H1 (cell line): ENCODE measurements at regions not wholly inside any gene's neighbourhood (a gene's known extent, or its start where the extent isn't known, plus 50 kb on each side); places are given as distances from the start of the nearest gene placed in this dataset.

Experiments
- BRCA1 ChIP-seq: IDR thresholded peaks from 2 replicates; pipeline ENCODE4 v1.6.1; 2012; ENCODE audit warnings: low read depth, low read length, improper control_type of control experiment
- CBX8 ChIP-seq: fragments of 300-800, 300-1000 bp; sonication (generic); IDR thresholded peaks from 2 replicates; pipeline ENCODE4 v1.7.1; 2016; ENCODE audit warnings: low read depth, low read length, borderline replicate concordance
- TEAD4 ChIP-seq: IDR thresholded peaks from 2 replicates; pipeline ENCODE4 v1.6.1; 2012; ENCODE audit warnings: low read depth, low read length, inconsistent platforms, mixed read lengths
- TF ChIP-seq, protein P1 (sequence below): fragments of 300-600 bp; sonication (generic); IDR thresholded peaks from 2 replicates; pipeline ENCODE4 v1.7.1; 2012; ENCODE audit warnings: low read length, moderate library complexity, mild to moderate bottlenecking, inconsistent platforms; ENCODE audit not compliant: insufficient replicate concordance
- TF ChIP-seq, protein P2 (sequence below): IDR thresholded peaks from 2 replicates; pipeline ENCODE4 v1.6.1; 2012; ENCODE audit warnings: low read length, inconsistent platforms

DNA sequence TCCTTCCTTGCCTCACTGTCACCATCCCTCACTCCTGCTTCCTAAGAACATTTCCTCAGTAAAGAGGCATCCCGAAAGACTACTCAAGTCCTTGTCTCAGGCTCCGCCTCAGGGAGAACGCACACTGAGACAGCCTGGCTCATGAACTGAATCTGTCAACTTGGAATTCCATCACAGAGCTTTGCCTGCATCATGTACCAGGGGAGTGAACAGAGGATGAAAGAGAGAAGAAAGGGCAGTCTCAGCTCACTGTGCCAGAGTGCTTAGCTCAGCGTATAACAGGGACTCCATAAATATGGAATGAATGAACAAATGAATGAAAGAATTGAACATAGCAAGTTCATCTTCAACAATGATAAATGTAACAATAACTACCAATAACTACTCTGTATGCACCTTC lies 68.7 kb upstream of the SLC1A3 start (continued):
- TF ChIP-seq CBX8 (no peak), TEAD4 (no peak), BRCA1 (no peak)
- TF ChIP-seq, protein P1, sequence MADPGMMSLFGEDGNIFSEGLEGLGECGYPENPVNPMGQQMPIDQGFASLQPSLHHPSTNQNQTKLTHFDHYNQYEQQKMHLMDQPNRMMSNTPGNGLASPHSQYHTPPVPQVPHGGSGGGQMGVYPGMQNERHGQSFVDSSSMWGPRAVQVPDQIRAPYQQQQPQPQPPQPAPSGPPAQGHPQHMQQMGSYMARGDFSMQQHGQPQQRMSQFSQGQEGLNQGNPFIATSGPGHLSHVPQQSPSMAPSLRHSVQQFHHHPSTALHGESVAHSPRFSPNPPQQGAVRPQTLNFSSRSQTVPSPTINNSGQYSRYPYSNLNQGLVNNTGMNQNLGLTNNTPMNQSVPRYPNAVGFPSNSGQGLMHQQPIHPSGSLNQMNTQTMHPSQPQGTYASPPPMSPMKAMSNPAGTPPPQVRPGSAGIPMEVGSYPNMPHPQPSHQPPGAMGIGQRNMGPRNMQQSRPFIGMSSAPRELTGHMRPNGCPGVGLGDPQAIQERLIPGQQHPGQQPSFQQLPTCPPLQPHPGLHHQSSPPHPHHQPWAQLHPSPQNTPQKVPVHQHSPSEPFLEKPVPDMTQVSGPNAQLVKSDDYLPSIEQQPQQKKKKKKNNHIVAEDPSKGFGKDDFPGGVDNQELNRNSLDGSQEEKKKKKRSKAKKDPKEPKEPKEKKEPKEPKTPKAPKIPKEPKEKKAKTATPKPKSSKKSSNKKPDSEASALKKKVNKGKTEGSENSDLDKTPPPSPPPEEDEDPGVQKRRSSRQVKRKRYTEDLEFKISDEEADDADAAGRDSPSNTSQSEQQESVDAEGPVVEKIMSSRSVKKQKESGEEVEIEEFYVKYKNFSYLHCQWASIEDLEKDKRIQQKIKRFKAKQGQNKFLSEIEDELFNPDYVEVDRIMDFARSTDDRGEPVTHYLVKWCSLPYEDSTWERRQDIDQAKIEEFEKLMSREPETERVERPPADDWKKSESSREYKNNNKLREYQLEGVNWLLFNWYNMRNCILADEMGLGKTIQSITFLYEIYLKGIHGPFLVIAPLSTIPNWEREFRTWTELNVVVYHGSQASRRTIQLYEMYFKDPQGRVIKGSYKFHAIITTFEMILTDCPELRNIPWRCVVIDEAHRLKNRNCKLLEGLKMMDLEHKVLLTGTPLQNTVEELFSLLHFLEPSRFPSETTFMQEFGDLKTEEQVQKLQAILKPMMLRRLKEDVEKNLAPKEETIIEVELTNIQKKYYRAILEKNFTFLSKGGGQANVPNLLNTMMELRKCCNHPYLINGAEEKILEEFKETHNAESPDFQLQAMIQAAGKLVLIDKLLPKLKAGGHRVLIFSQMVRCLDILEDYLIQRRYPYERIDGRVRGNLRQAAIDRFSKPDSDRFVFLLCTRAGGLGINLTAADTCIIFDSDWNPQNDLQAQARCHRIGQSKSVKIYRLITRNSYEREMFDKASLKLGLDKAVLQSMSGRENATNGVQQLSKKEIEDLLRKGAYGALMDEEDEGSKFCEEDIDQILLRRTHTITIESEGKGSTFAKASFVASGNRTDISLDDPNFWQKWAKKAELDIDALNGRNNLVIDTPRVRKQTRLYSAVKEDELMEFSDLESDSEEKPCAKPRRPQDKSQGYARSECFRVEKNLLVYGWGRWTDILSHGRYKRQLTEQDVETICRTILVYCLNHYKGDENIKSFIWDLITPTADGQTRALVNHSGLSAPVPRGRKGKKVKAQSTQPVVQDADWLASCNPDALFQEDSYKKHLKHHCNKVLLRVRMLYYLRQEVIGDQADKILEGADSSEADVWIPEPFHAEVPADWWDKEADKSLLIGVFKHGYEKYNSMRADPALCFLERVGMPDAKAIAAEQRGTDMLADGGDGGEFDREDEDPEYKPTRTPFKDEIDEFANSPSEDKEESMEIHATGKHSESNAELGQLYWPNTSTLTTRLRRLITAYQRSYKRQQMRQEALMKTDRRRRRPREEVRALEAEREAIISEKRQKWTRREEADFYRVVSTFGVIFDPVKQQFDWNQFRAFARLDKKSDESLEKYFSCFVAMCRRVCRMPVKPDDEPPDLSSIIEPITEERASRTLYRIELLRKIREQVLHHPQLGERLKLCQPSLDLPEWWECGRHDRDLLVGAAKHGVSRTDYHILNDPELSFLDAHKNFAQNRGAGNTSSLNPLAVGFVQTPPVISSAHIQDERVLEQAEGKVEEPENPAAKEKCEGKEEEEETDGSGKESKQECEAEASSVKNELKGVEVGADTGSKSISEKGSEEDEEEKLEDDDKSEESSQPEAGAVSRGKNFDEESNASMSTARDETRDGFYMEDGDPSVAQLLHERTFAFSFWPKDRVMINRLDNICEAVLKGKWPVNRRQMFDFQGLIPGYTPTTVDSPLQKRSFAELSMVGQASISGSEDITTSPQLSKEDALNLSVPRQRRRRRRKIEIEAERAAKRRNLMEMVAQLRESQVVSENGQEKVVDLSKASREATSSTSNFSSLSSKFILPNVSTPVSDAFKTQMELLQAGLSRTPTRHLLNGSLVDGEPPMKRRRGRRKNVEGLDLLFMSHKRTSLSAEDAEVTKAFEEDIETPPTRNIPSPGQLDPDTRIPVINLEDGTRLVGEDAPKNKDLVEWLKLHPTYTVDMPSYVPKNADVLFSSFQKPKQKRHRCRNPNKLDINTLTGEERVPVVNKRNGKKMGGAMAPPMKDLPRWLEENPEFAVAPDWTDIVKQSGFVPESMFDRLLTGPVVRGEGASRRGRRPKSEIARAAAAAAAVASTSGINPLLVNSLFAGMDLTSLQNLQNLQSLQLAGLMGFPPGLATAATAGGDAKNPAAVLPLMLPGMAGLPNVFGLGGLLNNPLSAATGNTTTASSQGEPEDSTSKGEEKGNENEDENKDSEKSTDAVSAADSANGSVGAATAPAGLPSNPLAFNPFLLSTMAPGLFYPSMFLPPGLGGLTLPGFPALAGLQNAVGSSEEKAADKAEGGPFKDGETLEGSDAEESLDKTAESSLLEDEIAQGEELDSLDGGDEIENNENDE: no peak
- TF ChIP-seq, protein P2, sequence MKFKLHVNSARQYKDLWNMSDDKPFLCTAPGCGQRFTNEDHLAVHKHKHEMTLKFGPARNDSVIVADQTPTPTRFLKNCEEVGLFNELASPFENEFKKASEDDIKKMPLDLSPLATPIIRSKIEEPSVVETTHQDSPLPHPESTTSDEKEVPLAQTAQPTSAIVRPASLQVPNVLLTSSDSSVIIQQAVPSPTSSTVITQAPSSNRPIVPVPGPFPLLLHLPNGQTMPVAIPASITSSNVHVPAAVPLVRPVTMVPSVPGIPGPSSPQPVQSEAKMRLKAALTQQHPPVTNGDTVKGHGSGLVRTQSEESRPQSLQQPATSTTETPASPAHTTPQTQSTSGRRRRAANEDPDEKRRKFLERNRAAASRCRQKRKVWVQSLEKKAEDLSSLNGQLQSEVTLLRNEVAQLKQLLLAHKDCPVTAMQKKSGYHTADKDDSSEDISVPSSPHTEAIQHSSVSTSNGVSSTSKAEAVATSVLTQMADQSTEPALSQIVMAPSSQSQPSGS: no peak
- TF ChIP-seq, all 59 proteins: peak for 0
